Loucy (cell line): ENCODE measurements at regions not wholly inside any gene's neighbourhood (a gene's known extent, or its start where the extent isn't known, plus 50 kb on each side); places are given as distances from the start of the nearest gene placed in this dataset.

Experiments
- H2AFZ ChIP-seq: fragments of 200-600 bp; sonication (generic); 2 replicates; pipeline ENCODE4 v1.6.0; 2016; ENCODE audit warnings: antibody characterized with exemption, mild to moderate bottlenecking, low read length, moderate library complexity
- H3F3A ChIP-seq: fragments of 200-600 bp; 2 replicates; pipeline ENCODE4 v1.6.0; 2016; ENCODE audit warnings: antibody characterized with exemption, low read depth, mild to moderate bottlenecking
- H3K27me3 ChIP-seq: fragments of 200-600 bp; sonication (generic); 2 replicates; pipeline ENCODE4 v1.6.1; 2014; ENCODE audit warnings: low read length, mild to moderate bottlenecking; ENCODE audit not compliant: insufficient read depth, poor library complexity, severe bottlenecking
- H3K36me3 ChIP-seq: fragments of 200-600 bp; sonication (generic); 2 replicates; pipeline ENCODE4 v1.6.1; 2016; ENCODE audit warnings: low read length; ENCODE audit not compliant: insufficient read depth
- H3K4me1 ChIP-seq: fragments of 200-600 bp; sonication (generic); 2 replicates; pipeline ENCODE4 v1.5.1; 2014; ENCODE audit warnings: low read length, mild to moderate bottlenecking; ENCODE audit not compliant: insufficient read depth, poor library complexity, severe bottlenecking
- H3K4me2 ChIP-seq: fragments of 200-600 bp; sonication (generic); 2 replicates; pipeline ENCODE4 v1.6.0; 2014; ENCODE audit warnings: antibody characterized with exemption, low read length, low read depth, mild to moderate bottlenecking; ENCODE audit not compliant: poor library complexity, severe bottlenecking
- H3K4me3 ChIP-seq: fragments of 200-600 bp; sonication (generic); 2 replicates; pipeline ENCODE4 v1.5.1; 2014; ENCODE audit warnings: low read length, mild to moderate bottlenecking, mixed read lengths; ENCODE audit not compliant: poor library complexity, severe bottlenecking
- H3K79me2 ChIP-seq: fragments of 200-600 bp; sonication (generic); 2 replicates; pipeline ENCODE4 v1.6.1; 2014; ENCODE audit warnings: low read length; ENCODE audit not compliant: insufficient read depth
- H3K9ac ChIP-seq: fragments of 200-600 bp; sonication (generic); 2 replicates; pipeline ENCODE4 v1.6.0; 2014; ENCODE audit warnings: mild to moderate bottlenecking, low read depth, low read length, moderate library complexity; ENCODE audit not compliant: poor library complexity, severe bottlenecking
- H3K9me2 ChIP-seq: fragments of 200-600 bp; sonication (generic); replicated peaks from 2 replicates; pipeline ENCODE4 v1.6.1; 2016; ENCODE audit warnings: low read depth, low read length, mixed read lengths
- H3K9me3 ChIP-seq: fragments of 200-600 bp; sonication (generic); 2 replicates; pipeline ENCODE4 v1.6.1; 2014; ENCODE audit warnings: mild to moderate bottlenecking, antibody characterized with exemption, low read length, low read depth; ENCODE audit not compliant: insufficient read depth
- H4K20me1 ChIP-seq: fragments of 200-600 bp; sonication (generic); 2 replicates; pipeline ENCODE4 v1.6.0; 2014; ENCODE audit warnings: antibody characterized with exemption, low read length, mild to moderate bottlenecking; ENCODE audit not compliant: insufficient read depth, poor library complexity, severe bottlenecking
- CTCF ChIP-seq: fragments of 200-600 bp; sonication (generic); conservative IDR thresholded peaks from 2 replicates; pipeline ENCODE4 v1.5.1; 2014; ENCODE audit warnings: mild to moderate bottlenecking, antibody characterized with exemption, low read length
- EZH2phosphoT487 ChIP-seq: fragments of 200-600 bp; IDR thresholded peaks from 2 replicates; pipeline ENCODE4 v1.6.1; 2018; ENCODE audit warnings: antibody characterized with exemption, mild to moderate bottlenecking, moderate library complexity, borderline replicate concordance

GRCh38 chr6:19382676-19383075 is 454.5 kb upstream of the ID4 start:
- Histone ChIP-seq H2AFZ (no peak overlapping the region), H3K9me2 (no peaks in the 10 kb centered on the region), H3K79me2 (no peaks in the 10 kb centered on the region), H3F3A (no peaks in the 10 kb centered on the region), H3K27me3 (no peaks in the 10 kb centered on the region), H3K4me1 (no peaks in the 10 kb centered on the region), H4K20me1 (no peaks in the 10 kb centered on the region), H3K9ac (no peak overlapping the region), H3K4me3 (no peak overlapping the region), H3K4me2 (no peak overlapping the region), H3K9me3 (no peaks in the 10 kb centered on the region; the same call in 1 of the 2 replicates), H3K36me3 (no peaks in the 10 kb centered on the region)
- no peak for TF ChIP-seq CTCF
- no peak for TF ChIP-seq EZH2phosphoT487

GRCh38 chr6:19391926-19392325 is 445.2 kb upstream of the ID4 start:
- Histone ChIP-seq H3K9me3 (no peaks in the 10 kb centered on the region), H3K9ac (no peak overlapping the region), H3K4me1 (no peaks in the 10 kb centered on the region), H3F3A (no peaks in the 10 kb centered on the region), H3K27me3 (no peaks in the 10 kb centered on the region), H3K4me2 (no peak overlapping the region), H4K20me1 (no peaks in the 10 kb centered on the region), H3K9me2 (no peaks in the 10 kb centered on the region), H2AFZ (no peak overlapping the region), H3K36me3 (no peaks in the 10 kb centered on the region), H3K4me3 (no peak overlapping the region), H3K79me2 (no peaks in the 10 kb centered on the region)
- TF ChIP-seq CTCF: no peak

GRCh38 chr6:19394051-19394450 is 443.1 kb upstream of the ID4 start:
- H3K27me3 ChIP-seq: no peaks in the 10 kb centered on the region
- H3K4me1 ChIP-seq: no peaks in the 10 kb centered on the region
- H3K4me2 ChIP-seq: no peak overlapping the region
- no peaks in the 10 kb centered on the region for H3F3A ChIP-seq
- H4K20me1 ChIP-seq: no peaks in the 10 kb centered on the region
- H3K4me3 ChIP-seq: no peak overlapping the region
- H3K9ac ChIP-seq: no peak overlapping the region
- H3K9me3 ChIP-seq: no peaks in the 10 kb centered on the region
- no peak overlapping the region for H2AFZ ChIP-seq
- no peaks in the 10 kb centered on the region for H3K36me3 ChIP-seq
- TF ChIP-seq CTCF: no peak
- no peak for TF ChIP-seq EZH2phosphoT487
- no peaks in the 10 kb centered on the region for H3K9me2 ChIP-seq
- no peaks in the 10 kb centered on the region for H3K79me2 ChIP-seq
